ENCODE measurements at regions not wholly inside any gene's neighbourhood (a gene's known extent, or its start where the extent isn't known, plus 50 kb on each side); places are given as distances from the start of the nearest gene placed in this dataset.
A peak's percentile ranks its signal among the peaks of the same experiment; 100 is the strongest.
"Not testable (repeated sequence)": the region's sequence is repeated elsewhere in the genome, so short reads cannot be mapped to it uniquely, and the experiment has no call there.

DNA sequence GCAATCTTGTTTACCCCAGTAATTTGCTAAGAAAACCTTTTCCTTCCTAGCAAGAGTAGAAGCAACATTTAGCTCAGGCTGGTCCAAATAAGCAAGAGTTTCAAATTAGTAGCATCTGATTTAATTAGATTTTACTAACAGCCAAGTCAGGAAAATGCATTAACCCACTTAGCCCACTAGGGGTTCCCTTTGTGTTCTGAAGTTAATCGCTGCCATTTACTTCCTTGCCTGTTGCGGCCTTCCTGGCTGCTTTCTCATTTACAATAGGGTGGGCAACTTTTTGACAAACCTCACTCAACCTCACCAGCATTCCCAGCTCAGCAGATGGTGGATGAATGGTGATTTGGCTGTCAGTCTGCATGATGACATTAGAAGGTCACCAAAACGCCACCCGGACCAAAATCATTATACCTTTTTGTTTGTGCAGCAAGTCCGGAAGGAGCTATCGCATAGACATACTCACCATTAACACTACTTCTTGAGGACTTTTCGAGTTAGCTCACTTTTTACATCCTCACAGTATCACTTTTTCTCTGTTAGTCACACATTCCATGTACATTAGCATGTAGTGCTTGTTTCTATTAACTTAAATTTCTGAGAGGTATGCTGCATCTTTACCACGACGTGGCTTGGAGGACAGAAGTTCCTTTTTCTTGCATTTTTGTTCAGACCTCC is 101.5 kb upstream of the SETBP1 start:
- DNase-seq: no peak

GRCh38 chr18:44579745-44580144 is 100.9 kb upstream of the SETBP1 start:
- no peak for DNase-seq

GRCh38 chr18:44580159-44580558 is 100.5 kb upstream of the SETBP1 start:
- DNase-seq: no peak

- not testable (repeated sequence) for DNase-seq
These were observed 99.9 kb upstream of the SETBP1 start for GRCh38 chr18:44580782-44581181.

- DNase-seq: no peak
These were observed 98.2 kb upstream of the SETBP1 start for GRCh38 chr18:44582456-44582855.

DNA sequence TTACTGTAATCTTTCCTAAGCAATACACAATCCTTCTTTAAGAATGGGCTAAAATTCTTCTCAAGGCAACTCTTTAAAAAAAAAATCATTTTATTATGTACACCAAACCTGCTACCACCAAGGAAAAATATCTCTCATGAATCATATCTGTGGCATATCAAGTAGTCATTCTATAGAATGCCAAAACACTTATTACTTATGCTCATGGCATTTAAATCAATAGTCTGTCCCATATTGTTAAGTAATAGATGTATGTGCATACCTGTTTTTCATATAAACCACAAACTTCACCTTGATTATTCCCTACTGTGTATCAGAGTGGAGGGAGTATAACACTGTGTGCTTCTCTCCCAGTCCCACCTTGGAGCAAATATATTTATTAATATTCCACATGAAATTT is 95.8 kb upstream of the SETBP1 start:
- DNase-seq: no peak

DNA sequence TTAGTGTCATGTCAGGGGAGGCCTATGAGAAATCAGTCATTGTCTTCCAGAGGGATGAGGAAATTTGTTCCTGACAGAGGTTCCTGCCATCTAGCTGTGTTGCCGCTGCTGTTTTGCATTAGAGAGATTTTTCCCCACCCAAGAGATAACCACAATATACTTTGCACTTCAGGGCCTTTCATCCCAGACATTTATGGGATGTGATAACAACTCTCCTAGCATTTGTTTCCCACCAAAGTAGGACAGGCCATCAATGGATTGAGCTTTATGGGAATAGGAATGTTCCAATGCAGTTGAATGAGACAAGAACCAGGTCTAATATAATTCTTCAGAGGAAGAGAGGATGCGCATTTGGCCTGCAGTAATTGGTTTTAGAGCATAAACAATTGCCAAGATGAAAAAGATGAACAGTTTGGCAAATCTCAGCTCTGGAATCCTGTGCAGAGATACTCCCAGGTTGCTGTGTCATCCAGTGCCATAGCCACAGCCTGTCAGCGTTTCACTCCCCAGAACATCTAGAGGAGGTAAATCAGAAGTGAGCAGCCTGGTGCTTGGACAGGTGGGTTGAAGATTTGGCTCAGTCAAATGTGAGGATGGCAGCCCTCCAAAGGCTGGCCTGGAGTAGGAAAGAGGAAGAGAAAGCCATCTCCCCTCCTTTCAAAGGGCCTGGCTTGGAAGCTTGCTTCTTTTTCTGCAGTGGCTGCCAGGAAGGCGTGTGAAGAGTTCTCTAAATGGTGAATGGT is 93.7 kb upstream of the SETBP1 start:
- no peak for DNase-seq

- no peak for DNase-seq
These were observed 92.2 kb upstream of the SETBP1 start for GRCh38 chr18:44588508-44588907.

- no peak for DNase-seq
These were observed 90.9 kb upstream of the SETBP1 start for GRCh38 chr18:44589693-44590355.

GRCh38 chr18:44590956-44591670 is 89.6 kb upstream of the SETBP1 start:
- no peak for DNase-seq

DNA sequence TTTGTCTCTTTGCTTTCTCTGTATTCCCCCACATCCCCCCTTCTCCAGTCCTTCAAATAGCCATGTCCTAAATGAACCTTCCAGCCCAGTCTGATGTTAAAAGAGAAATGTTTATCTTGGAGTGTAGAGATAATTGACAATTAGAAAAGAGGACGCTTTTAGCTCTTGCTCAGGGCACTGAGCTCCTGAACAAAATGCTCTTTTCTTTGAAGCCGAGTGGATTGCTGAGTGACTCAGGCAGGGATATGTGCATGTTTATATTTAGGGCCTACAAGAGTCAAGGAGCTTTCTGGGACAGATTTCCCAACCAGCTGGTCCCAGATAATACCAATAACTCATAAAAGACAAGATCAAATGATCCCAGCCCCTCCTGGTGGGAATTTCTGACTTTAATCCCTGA is 88.0 kb upstream of the SETBP1 start:
- DNase-seq: peak; percentile 46

DNA sequence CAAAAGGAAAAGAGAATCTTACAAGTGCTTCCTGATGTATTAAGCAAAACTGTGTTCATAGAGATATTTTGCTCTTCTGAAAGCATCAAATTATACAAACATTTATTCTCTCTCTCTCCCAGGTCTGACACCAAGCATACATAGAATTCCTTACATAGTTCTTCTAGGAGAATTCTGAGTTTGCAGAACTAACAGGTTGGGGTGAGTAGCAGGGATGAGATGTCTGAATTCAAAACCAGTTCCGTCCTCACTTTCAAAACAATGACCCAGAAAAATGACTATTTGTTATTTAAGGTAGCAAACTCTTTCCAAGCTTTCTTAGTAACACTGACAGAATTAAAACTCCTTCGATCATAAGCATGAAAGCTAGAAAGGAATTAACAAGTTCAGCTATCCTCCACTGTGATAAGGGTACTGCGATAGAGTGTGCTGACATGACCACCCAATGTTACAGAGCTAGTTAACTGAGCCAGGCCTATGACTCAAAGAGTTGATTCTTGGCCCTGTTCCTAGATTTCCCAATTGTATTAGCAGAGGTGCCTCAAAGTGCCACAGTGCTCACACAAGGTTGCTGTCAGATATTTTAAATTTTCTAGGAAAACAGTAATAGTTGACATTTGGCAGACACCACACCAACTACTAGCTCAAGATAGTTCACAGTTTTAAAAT is 85.8 kb upstream of the SETBP1 start:
- no peak for DNase-seq

GRCh38 chr18:44597797-44598196 is 82.9 kb upstream of the SETBP1 start:
- no peak for DNase-seq

DNA sequence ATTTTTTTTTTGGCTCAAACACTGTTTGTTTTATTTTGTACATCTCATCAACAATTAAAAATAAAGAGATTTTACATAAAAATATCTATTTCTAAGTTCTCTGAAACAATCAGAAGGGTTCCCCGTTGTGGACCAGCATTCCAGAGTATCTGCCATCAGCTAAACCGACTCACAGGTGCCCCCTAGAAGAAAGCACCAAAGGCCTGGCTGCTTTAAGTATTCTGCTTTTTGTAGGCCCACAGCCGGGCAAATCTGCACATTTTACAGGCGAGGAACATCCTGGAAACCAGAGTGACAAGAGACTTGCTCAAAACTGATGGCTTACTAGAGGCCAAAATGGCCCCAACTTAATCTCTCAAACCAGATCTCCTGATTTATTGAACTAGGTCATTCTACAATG is 82.2 kb upstream of the SETBP1 start:
- no peak for DNase-seq

DNA sequence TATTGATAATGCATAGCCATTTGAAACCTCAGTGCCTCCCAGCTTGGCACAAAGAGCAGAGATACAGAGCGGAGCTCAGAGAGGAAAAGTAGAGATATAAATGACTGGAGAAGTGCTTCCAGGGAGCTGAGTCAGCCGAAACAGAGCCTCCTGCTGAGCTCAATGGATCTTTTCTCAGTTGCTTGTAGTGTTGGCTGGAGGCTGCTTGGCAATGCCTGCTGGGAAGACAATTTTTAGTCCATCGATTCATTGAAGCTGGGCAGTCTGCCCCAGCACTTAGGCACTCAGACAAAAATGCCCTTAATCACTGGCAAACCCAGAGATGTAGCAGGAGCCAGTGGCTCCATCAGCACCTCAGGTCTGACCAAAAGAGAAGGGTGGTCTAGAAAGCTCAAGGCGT is 81.3 kb upstream of the SETBP1 start:
- DNase-seq: peak; percentile 24

- no peak for DNase-seq
These were observed 79.2 kb upstream of the SETBP1 start for GRCh38 chr18:44601447-44601846.

DNA sequence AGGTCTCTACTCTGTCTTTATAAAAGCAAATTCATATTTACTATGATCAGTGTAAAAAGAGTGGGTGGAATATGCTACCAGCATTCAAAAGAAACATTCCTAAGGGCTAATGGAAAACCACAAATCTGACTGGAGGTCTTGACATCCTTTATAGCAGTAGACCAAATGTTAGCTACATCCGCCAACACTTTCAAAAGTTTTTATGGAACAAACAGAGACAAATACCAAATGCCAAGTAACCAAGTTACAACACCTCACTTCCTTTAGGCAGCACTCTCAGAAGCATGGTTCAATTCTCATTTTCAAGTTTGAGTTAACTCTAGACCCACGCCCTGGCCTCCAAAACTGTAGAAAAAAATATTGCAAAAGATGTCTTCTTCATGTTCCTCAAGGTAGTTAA is 78.3 kb upstream of the SETBP1 start:
- DNase-seq: no peak

DNA sequence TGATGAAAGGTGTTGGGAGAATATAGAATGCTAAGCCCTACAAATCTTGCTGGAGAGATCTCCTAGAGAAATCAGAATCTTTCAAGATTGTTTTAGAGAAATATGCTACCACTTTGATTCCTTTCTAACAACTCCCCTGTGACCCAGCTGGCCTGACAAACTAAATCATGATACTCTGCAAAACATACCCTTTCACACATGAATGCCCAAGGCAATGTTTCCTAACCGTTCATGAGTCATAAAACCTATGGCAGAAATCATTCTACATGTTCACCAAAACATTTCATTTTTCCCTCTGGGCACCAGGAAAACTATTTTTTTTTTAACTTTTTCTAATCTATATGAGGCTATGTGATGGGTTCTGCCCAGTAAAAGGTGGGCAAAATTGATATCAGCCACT is 77.8 kb upstream of the SETBP1 start:
- DNase-seq: no peak

DNA sequence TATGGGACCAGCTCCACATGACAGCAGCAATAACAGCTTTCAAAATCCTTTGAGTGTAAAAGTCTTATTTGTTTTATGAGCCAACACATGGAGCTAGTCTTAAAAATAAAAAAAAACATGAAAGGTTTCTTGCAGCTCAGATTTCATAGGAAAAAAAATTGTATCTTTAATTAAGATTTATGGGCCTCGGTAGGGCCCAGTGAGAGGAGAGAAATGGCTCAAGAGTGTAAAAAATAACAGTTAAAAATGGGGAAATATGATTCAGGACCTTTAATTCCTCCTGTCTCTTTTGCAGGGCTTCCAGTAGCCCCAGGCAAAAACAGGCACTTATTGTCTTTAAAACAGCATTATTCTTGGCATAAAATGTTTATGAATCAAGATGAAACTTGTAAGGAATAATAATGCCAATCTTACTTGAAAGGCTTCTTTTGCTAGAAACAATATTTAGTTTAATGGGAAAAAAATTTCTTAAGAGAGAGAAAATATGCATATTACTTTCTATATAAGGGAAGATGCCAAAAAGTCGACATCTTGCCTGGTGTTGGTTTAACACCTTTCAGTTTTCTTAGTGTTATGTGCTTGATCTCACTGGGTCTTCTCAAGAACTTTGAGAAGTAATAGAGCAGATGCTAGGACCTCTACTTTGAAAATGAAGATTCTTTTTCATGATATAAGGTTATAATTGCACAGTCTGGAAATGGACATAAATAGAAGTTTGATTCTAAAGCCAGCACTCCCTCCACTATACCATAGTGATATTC is 71.3 kb upstream of the SETBP1 start:
- peak; percentile 31 for DNase-seq

- DNase-seq: no peak
These were observed 59.9 kb upstream of the SETBP1 start for GRCh38 chr18:44620812-44621211.

GRCh38 chr18:44624052-44624451 is 56.6 kb upstream of the SETBP1 start:
- no peak for DNase-seq

DNA sequence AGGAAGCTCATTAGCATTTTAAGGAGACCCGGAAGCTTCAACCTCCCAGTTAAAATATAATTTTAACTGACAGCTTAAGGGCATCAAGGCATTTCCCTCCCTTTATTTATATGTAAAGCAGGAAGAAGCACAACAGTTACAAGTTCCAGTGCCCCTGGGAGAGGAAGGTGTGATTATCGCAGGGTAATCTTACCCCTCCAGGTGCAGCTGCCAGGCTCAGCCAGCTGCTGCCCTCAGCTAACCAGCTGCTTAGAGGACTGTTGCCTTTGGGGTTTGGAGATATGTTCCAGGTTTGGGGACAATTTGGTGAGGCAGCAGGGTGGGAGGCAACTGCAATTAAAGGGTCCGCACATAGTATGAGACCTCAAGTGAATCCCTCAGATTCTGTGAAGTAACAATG is 55.3 kb upstream of the SETBP1 start:
- no peak for DNase-seq

Measured in NCI-H2227 treated with DMSO at 0.1 percent for 48 hours (cell line).